ENCODE measurements at regions not wholly inside any gene's neighbourhood (a gene's known extent, or its start where the extent isn't known, plus 50 kb on each side); places are given as distances from the start of the nearest gene placed in this dataset.

- no peak for TF ChIP-seq POLR2A (IDR thresholded peaks at IDR 0.05; ENCODE audit: low read length)
- no peak for TF ChIP-seq GATA1 (IDR thresholded peaks at IDR 0.05; ENCODE audit: low read depth, low read length)
These were observed 658.2 kb downstream of the STIM2 start for GRCh38 chr4:27518876-27519275.
